Ectodermal cell (in vitro differentiated cells): ENCODE measurements at regions not wholly inside any gene's neighbourhood (a gene's known extent, or its start where the extent isn't known, plus 50 kb on each side); places are given as distances from the start of the nearest gene placed in this dataset.

ENCODE experiments used
- H3K27ac ChIP-seq: 2 replicates; pipeline ENCODE4 v1.7.0; 2013; ENCODE audit warnings: mild to moderate bottlenecking, low read depth, low read length; ENCODE audit not compliant: insufficient read depth, poor library complexity, severe bottlenecking
- H3K27me3 ChIP-seq: 2 replicates; pipeline ENCODE4 v1.7.0; 2013; ENCODE audit warnings: mild to moderate bottlenecking, low read length; ENCODE audit not compliant: insufficient read depth, control insufficient read depth, poor library complexity, severe bottlenecking
- H3K36me3 ChIP-seq: one replicate; pipeline ENCODE4 v1.7.0; 2013; ENCODE audit warnings: low read length; ENCODE audit not compliant: control insufficient read depth, insufficient read depth
- H3K4me1 ChIP-seq: one replicate; pipeline ENCODE4 v1.7.0; 2013; ENCODE audit warnings: low read length; ENCODE audit not compliant: control insufficient read depth, insufficient read depth
- H3K4me3 ChIP-seq: 2 replicates; pipeline ENCODE4 v1.7.0; 2013; ENCODE audit warnings: low read depth, low read length, control low read depth; ENCODE audit not compliant: insufficient read depth
- H3K9me3 ChIP-seq: 2 replicates; pipeline ENCODE4 v1.7.0; 2013; ENCODE audit warnings: mild to moderate bottlenecking, low read length, moderate library complexity; ENCODE audit not compliant: control insufficient read depth
- WGBS, 2 experiments: methylation state at CpG; one replicate each; pipeline ENCODE4 v1.1.7; 2013; ENCODE audit warnings: missing lambda C conversion rate in 2 of 2; 5-methylcytosine and 5-hydroxymethylcytosine counted together

DNA sequence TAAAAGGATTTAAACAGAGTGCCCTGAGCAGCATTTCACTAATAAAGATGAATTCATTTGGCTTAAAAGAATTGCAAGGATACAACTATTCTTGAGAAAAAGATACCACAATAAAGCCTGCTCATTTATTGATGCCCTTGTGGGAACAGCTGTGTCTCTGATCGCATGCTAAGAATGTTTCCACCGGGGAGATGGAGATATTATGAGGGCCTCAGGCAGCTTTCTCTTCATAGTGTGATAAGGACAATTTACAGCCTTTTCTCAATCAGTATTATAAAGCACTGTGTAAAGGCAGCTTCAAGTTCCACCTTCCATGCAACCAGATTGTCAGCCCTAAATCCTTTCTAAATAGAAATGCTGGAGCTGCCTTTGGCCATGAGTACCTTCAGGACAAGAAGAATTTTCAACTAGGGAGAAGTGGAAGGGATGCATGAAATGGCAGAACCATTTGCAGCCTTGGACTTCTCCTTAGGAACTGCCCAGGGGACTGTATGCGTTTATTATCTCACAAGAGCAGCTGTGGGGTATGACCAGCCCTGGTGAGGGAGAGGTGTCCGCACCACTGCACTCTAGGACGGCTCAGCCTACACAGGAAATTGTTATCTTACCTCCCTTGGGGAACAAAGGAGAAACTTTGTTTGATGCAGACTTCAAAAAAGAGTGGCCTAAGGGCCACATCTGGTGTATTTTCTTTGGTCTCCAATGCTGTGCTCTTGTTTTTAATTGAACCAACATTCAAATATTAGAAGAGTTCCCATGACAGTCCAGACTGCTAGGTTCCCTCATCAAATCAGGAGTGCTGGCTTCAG is 116.9 kb upstream of the PCGF5 start:
- 85 to 89% methylated on average over 5 of the region's 5 CpGs for WGBS, 2 experiments
- H3K4me1 ChIP-seq = no peaks in the 10 kb centered on the region
- H3K36me3 ChIP-seq = no peaks in the 10 kb centered on the region
- H3K4me3 ChIP-seq = no peak overlapping the region
- no peaks in the 10 kb centered on the region for H3K27me3 ChIP-seq
- H3K9me3 ChIP-seq = no peaks in the 10 kb centered on the region
- H3K27ac ChIP-seq = no peak overlapping the region

DNA sequence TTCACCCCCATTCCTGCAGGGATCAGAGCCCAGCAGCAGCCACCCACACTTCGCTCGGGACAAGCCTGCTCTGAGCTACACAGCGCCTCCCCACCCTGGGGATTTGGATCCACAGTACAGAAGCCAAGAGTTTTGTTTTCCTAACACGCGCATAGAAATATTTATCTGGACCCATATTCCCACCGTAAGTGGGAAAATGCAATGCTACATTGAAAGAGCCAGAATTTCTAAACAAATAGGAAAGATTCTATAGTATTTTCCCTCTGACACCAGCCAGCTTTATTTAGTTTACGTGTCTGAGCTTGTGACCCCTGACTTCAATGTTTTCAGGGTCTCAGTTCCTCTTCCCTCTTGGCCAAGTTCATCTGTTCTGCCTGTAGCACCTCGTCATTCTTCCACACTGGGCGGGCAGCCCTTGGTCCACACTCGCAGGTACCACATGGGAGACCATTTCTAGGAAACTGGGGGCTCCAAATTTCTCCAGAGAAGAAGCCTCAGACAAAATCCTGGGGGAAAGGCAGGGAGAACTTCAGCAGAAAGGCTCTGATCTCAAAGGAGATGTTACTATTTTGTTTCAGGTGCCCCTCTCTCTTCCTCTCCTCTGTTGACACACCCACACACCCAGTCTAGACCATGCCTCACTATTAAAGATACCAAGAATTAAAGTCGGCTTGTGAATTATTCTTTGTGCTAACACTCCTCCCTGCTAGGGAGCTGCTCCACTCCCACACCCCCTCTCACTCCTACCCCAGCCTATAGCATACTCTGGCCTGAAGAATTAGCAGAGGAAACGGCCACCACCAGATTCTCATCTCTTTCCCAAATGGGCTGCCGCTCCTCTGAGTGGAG is 116.0 kb upstream of the PCGF5 start:
- Histone ChIP-seq H3K27me3 (no peaks in the 10 kb centered on the region), H3K9me3 (no peaks in the 10 kb centered on the region), H3K36me3 (no peaks in the 10 kb centered on the region), H3K27ac (no peak overlapping the region), H3K4me1 (no peaks in the 10 kb centered on the region), H3K4me3 (no peak overlapping the region)
- whole genome bisulfite sequencing, 2 experiments = 89 to 90% methylated on average over 13 of the region's 13 CpGs

DNA sequence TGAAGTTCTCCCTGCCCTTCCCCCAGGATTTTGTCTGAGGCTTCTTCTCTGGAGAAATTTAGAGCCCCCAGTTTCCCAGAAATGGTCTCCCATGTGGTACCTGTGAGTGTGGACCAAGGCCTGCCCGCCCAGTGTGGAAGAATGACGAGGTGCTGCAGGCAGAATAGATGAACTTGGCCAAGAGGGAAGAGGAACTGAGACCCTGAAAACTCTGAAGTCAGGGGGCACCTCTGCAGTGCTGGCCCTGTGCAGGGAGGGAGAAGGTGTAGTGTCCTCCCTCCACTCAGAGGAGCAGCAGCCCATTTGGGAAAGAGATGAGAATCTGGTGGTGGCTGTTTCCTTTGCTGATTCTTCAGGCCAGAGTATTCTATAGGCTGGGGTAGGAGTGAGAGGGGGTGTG is 115.2 kb upstream of the PCGF5 start:
- Histone ChIP-seq H3K4me1 (no peaks in the 10 kb centered on the region), H3K9me3 (no peaks in the 10 kb centered on the region), H3K27ac (no peak overlapping the region), H3K27me3 (no peaks in the 10 kb centered on the region), H3K36me3 (no peaks in the 10 kb centered on the region), H3K4me3 (no peak overlapping the region)
- 92% methylated on average over 2 of the region's 2 CpGs for WGBS, 2 experiments

DNA sequence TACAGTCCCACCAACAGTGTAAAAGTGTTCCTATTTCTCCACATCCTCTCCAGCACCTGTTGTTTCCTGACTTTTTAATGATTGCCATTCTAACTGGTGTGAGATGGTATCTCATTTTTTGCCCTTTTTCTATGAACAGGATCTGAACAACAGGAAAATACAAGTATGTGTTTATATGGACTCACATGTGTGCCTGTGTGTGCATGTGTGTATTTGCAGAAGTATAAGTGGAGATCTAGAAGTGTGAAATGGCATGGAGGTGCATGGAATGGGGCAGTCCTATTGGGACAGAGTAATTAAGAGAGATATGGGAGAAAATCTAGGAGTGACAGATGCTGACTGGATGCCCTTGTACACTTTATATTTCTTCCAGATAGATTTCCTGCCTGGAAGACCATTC is 111.6 kb upstream of the PCGF5 start:
- Histone ChIP-seq H3K4me1 (no peaks in the 10 kb centered on the region), H3K27me3 (no peaks in the 10 kb centered on the region), H3K9me3 (no peaks in the 10 kb centered on the region), H3K36me3 (no peaks in the 10 kb centered on the region), H3K27ac (no peak overlapping the region), H3K4me3 (no peak overlapping the region)

DNA sequence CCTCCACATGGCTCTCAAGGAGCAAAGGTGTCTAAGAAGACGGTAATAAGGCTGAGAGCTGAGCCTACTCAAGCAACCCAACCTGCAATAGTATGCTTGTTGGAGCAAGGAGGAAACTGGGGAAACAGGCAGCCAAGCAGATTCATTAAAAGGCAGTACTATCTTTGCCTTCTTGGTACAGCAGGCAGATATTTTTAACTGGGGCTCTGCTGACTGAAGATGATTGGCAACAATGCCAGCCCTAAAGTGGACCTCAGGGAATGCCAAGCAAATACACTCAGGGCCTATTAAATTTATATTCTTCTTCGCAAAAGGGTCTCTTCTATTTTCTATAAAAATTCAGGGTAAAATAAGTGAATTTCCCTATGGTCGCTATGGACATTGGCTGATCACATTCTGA is 109.4 kb upstream of the PCGF5 start:
- Histone ChIP-seq H3K4me3 (no peak overlapping the region), H3K27me3 (no peaks in the 10 kb centered on the region), H3K4me1 (no peaks in the 10 kb centered on the region), H3K9me3 (no peaks in the 10 kb centered on the region), H3K36me3 (no peaks in the 10 kb centered on the region), H3K27ac (no peak overlapping the region)
- WGBS, 2 experiments = 88 to 99% methylated on average over 3 of the region's 3 CpGs

DNA sequence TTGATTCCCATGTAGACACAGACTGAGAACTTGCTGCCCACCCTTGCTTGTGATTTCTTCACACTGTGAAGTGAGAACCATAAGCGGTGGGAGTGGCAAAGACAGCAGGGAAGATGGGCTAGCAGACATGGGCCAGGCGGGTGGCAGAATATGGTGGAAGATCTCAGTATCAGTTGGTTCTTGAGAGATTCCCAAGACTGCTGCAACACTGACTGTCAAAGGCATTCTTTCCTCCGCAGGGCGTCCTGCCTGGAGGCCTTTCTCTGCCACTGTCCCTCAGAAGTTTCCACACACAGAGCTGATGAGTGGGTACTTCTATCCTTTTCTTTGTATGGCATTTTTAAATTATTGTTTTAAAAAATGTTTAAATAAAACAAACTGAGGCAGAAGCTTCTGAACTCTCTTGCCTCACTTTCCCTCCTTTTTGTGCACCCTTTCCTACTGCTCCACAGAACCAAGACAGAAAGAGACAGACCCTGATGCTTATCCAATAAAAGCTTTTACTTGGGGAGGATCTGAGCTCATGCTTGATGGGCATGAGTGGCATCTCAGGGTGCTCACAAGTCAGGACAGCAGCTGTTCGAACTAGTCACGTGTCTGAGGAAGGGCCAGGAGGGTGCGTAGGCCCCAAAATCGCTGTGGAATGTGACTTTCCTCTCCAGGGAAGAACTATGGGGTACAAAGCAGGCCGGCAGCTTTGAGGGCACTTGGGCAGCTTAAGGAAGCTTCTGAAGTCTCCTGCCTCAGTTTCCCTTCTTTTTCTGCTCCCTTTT is 104.7 kb upstream of the PCGF5 start:
- no peaks in the 10 kb centered on the region for H3K4me1 ChIP-seq
- no peaks in the 10 kb centered on the region for H3K27me3 ChIP-seq
- no peak overlapping the region for H3K27ac ChIP-seq
- no peaks in the 10 kb centered on the region for H3K9me3 ChIP-seq
- no peak overlapping the region for H3K4me3 ChIP-seq
- 90 to 91% methylated on average over 9 of the region's 9 CpGs for WGBS, 2 experiments
- no peaks in the 10 kb centered on the region for H3K36me3 ChIP-seq

DNA sequence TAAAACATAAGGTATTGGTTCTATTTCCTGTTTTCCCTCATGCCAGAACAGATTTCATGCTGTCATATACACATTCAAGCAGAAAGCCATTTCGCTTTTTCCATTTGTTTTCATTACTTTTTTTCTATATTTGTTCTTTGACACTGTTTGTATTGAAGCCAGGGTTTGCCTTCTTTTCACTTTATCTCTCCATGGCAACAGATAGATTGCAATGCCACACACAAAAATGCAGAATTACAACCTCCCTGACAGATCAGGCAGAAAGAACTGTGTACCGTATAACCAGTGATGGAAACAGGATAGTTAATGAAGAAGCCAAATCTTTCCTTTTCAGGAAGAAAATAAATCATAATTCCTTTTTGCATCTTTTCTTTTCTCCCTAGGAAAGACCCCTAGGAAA is 103.0 kb upstream of the PCGF5 start:
- H3K4me3 ChIP-seq = no peak overlapping the region
- no peaks in the 10 kb centered on the region for H3K4me1 ChIP-seq
- no peaks in the 10 kb centered on the region for H3K36me3 ChIP-seq
- no peaks in the 10 kb centered on the region for H3K9me3 ChIP-seq
- no peak overlapping the region for H3K27ac ChIP-seq
- no peaks in the 10 kb centered on the region for H3K27me3 ChIP-seq
- WGBS, 2 experiments = 96 to 100% methylated on average over 2 of the region's 2 CpGs

DNA sequence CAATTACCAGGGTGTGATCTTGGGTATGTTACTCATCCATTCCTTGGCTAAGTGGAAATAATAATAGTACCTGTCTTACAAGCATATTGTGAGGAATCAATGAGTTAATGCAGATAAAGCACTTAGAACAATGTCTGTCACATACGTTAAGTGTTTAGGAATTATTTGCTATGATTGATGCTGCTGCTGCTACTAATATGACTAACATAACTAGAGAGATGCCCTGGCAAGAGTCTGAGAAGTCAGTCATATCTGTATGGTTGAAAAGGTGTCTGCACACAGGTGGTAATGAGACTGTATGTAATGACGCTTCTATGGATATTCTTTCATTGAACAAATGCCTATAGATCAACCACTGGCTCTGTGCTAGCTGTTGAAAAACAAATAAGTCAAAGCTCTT is 100.1 kb upstream of the PCGF5 start:
- H3K27ac ChIP-seq = no peak overlapping the region
- no peak overlapping the region for H3K4me3 ChIP-seq
- H3K9me3 ChIP-seq = no peaks in the 10 kb centered on the region
- no peaks in the 10 kb centered on the region for H3K4me1 ChIP-seq
- WGBS, 2 experiments = 63 to 77% methylated on average over 2 of the region's 2 CpGs
- H3K27me3 ChIP-seq = no peaks in the 10 kb centered on the region
- no peaks in the 10 kb centered on the region for H3K36me3 ChIP-seq

DNA sequence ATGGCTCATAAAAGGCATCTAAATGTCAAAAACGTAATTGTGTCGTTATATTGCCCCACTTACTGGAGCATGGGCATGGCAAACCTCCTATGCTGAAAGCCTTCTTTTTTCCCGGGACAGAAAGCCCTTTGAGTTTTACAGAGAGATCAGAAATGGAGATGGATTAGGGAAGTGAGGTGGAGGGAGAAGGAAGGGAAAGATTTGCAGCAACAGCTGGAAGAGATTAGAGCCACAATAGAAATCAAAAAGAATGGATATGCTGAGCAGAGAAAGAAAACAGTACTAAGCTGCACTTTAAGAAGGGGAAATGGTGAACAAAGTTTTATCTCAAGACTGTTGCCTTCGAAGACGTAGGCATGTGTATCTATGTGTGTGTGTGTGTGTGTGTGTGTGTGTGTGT is 97.2 kb upstream of the PCGF5 start:
- Histone ChIP-seq H3K27ac (no peak overlapping the region), H3K9me3 (no peaks in the 10 kb centered on the region), H3K27me3 (no peaks in the 10 kb centered on the region), H3K36me3 (no peaks in the 10 kb centered on the region), H3K4me3 (no peak overlapping the region), H3K4me1 (no peaks in the 10 kb centered on the region)
- 75 to 77% methylated on average over 5 of the region's 5 CpGs for WGBS, 2 experiments

DNA sequence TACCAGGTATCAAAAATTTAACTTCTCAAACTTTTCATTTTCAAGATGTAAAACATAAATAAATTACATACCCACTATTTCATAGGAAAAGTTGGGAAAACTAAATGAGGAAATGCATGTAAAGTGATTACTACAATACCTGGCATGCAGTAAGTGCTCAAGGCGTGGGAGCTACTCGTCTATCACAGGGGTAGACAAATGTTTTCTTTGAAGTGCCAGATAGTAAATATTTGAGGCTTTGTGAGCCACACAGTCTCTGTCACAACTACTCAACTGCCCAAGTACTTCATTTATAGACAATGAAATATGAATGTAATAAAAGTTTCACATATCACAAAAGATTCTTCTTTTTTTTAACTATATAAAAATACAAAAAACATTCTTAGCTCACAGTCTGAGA is 96.4 kb upstream of the PCGF5 start:
- H3K27ac ChIP-seq = no peak overlapping the region
- 71 to 91% methylated on average over 2 of the region's 2 CpGs for WGBS, 2 experiments

More for the DNA sequence above, 96.4 kb upstream of the PCGF5 start:
- no peaks in the 10 kb centered on the region for H3K9me3 ChIP-seq
- no peaks in the 10 kb centered on the region for H3K4me1 ChIP-seq
- H3K36me3 ChIP-seq = no peaks in the 10 kb centered on the region
- H3K4me3 ChIP-seq = no peak overlapping the region
- H3K27me3 ChIP-seq = no peaks in the 10 kb centered on the region
